ENCODE measurements at regions not wholly inside any gene's neighbourhood (a gene's known extent, or its start where the extent isn't known, plus 50 kb on each side); places are given as distances from the start of the nearest gene placed in this dataset.

DNA sequence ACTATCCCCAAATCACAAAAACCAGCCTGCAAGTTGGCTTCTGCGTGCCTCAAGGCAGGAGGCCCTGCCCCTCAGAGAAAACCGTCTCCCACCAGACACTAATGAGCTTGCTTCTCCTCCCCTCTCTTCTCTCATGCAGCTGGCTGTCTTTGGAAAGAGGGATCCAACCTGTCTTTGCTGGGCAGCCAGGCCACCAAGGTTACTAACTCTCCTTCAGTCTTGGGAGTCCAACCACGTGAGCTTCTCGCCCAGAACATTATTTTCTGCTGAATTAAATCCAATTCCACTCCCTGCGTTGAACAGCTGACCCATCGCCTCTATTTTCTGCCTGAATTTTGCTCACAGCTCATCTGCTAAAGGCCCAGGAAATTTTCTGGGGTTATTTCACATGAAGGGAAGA, 291.3 kb upstream of the NCKAP5 start:
- TF ChIP-seq, protein P1, sequence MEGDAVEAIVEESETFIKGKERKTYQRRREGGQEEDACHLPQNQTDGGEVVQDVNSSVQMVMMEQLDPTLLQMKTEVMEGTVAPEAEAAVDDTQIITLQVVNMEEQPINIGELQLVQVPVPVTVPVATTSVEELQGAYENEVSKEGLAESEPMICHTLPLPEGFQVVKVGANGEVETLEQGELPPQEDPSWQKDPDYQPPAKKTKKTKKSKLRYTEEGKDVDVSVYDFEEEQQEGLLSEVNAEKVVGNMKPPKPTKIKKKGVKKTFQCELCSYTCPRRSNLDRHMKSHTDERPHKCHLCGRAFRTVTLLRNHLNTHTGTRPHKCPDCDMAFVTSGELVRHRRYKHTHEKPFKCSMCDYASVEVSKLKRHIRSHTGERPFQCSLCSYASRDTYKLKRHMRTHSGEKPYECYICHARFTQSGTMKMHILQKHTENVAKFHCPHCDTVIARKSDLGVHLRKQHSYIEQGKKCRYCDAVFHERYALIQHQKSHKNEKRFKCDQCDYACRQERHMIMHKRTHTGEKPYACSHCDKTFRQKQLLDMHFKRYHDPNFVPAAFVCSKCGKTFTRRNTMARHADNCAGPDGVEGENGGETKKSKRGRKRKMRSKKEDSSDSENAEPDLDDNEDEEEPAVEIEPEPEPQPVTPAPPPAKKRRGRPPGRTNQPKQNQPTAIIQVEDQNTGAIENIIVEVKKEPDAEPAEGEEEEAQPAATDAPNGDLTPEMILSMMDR (IDR thresholded peaks at IDR 0.05; ENCODE audit: low read depth, low read length): no peak
- no peak for TF ChIP-seq EZH2phosphoT487 (IDR thresholded peaks at IDR 0.05; ENCODE audit: low read depth)

All from OCI-LY3 (cell line).